IMR-90 (cell line): ENCODE measurements at regions not wholly inside any gene's neighbourhood (a gene's known extent, or its start where the extent isn't known, plus 50 kb on each side); places are given as distances from the start of the nearest gene placed in this dataset.

Experiments
- ATAC-seq: fragments of 200-7000 bp; cut with Tn5 transposase; 2 replicates; pipeline ENCODE4 v1.9.1; 2020; ENCODE audit warnings: low read depth, mild to moderate bottlenecking, moderate library complexity
- BruUV-seq: library from RNA; stranded (reverse); fragments of 400-500 nt; replicated peaks from 2 replicates; lab custom pipeline; 2021; lab: Mats Ljungman, UMichigan
- CTCF ChIA-PET: fragments of 300-600 bp; formaldehyde crosslinking; extraction: SDS; loops from one replicate; lab custom pipeline; 2021; ENCODE audit warnings: antibody characterized with exemption; lab: Yijun Ruan, JAX
- POLR2A ChIA-PET: fragments of 300-600 bp; sonication (Branson Sonifier 250); formaldehyde crosslinking; loops from one replicate; lab custom pipeline; 2022; ENCODE audit warnings: antibody characterized with exemption; ENCODE audit not compliant: unreplicated experiment; lab: Charles Lee
- DNase-seq: peaks from one replicate; pipeline ENCODE4 v3.0.0; 2013
- H2AFZ ChIP-seq: replicated peaks from 2 replicates; pipeline ENCODE3; 2013; ENCODE audit warnings: low read length, mild to moderate bottlenecking; ENCODE audit not compliant: poor library complexity
- H2AK5ac ChIP-seq: 2 replicates; pipeline ENCODE4 v1.6.1; 2013; ENCODE audit warnings: low read depth, low read length, inconsistent platforms
- H2AK9ac ChIP-seq: replicated peaks from 2 replicates; pipeline ENCODE3; 2013; ENCODE audit warnings: mild to moderate bottlenecking, low read depth, low read length, moderate library complexity; ENCODE audit not compliant: poor library complexity
- H2BK120ac ChIP-seq: 2 replicates; pipeline ENCODE4 v1.6.1; 2013; ENCODE audit warnings: low read depth, low read length, inconsistent platforms
- H2BK15ac ChIP-seq: 3 replicates; pipeline ENCODE4 v1.6.1; 2013; ENCODE audit warnings: low read depth, low read length, inconsistent platforms
- H2BK20ac ChIP-seq: 2 replicates; pipeline ENCODE4 v1.6.1; 2013; ENCODE audit warnings: low read depth, mild to moderate bottlenecking, inconsistent platforms, low read length, moderate library complexity
- H2BK5ac ChIP-seq: 2 replicates; pipeline ENCODE4 v1.6.1; 2013; ENCODE audit warnings: mild to moderate bottlenecking, low read depth, low read length, inconsistent platforms; ENCODE audit not compliant: poor library complexity, severe bottlenecking
- H3K14ac ChIP-seq: replicated peaks from 2 replicates; pipeline ENCODE4 v1.6.1; 2013; ENCODE audit warnings: low read depth, low read length, inconsistent platforms
- H3K18ac ChIP-seq: 2 replicates; pipeline ENCODE4 v1.6.1; 2013; ENCODE audit warnings: low read depth, low read length, control low read depth
- H3K23ac ChIP-seq: 2 replicates; pipeline ENCODE4 v1.6.1; 2013; ENCODE audit warnings: low read depth, low read length, inconsistent platforms
- H3K27ac ChIP-seq: 2 replicates; pipeline ENCODE4 v1.5.1; 2013; ENCODE audit warnings: mild to moderate bottlenecking, control low read depth, low read length; ENCODE audit not compliant: insufficient read depth
- H3K27me3 ChIP-seq: 2 replicates; pipeline ENCODE4 v1.6.1; 2013; ENCODE audit warnings: low read length; ENCODE audit not compliant: control insufficient read depth, insufficient read depth
- H3K36me3 ChIP-seq: 2 replicates; pipeline ENCODE4 v1.6.1; 2013; ENCODE audit warnings: low read length, mixed read lengths; ENCODE audit not compliant: control insufficient read depth, insufficient read depth
- H3K4ac ChIP-seq: 2 replicates; pipeline ENCODE4 v1.6.1; 2013; ENCODE audit warnings: low read depth, low read length, inconsistent platforms
- H3K4me1 ChIP-seq: 2 replicates; pipeline ENCODE4 v1.6.1; 2013; ENCODE audit warnings: low read length, mixed read lengths; ENCODE audit not compliant: control insufficient read depth, insufficient read depth
- H3K4me2 ChIP-seq: 2 replicates; pipeline ENCODE4 v1.6.1; 2013; ENCODE audit warnings: low read depth, mild to moderate bottlenecking, control low read depth, low read length, moderate library complexity
- H3K4me3 ChIP-seq: 2 replicates; pipeline ENCODE4 v1.5.1; 2013; ENCODE audit warnings: low read depth, mild to moderate bottlenecking, control low read depth, low read length, moderate library complexity; ENCODE audit not compliant: insufficient read depth
- H3K56ac ChIP-seq: 2 replicates; pipeline ENCODE4 v1.6.1; 2013; ENCODE audit warnings: low read length, inconsistent platforms; ENCODE audit not compliant: insufficient read depth; ENCODE audit errors: extremely low read depth
- H3K79me1 ChIP-seq, 2 experiments: 2 replicates each; pipeline ENCODE4 v1.6.1; 2013; ENCODE audit warnings: low read length in 2 of 2, inconsistent platforms in 1 of 2, low read depth in 1 of 2
- H3K9ac ChIP-seq: 2 replicates; pipeline ENCODE4 v1.6.1; 2013; ENCODE audit warnings: low read depth, low read length, control low read depth
- H3K9me1 ChIP-seq: 2 replicates; pipeline ENCODE4 v1.6.1; 2013; ENCODE audit warnings: low read length, inconsistent platforms; ENCODE audit not compliant: insufficient read depth
- H3K9me3 ChIP-seq: 2 replicates; pipeline ENCODE4 v1.6.1; 2013; ENCODE audit warnings: low read length; ENCODE audit not compliant: control insufficient read depth, insufficient read depth
- H4K20me1 ChIP-seq: 2 replicates; pipeline ENCODE4 v1.6.1; 2013; ENCODE audit warnings: low read length, inconsistent platforms; ENCODE audit not compliant: insufficient read depth
- H4K5ac ChIP-seq: 2 replicates; pipeline ENCODE4 v1.6.1; 2013; ENCODE audit warnings: mild to moderate bottlenecking, low read depth, low read length, control low read depth
- H4K8ac ChIP-seq, 2 experiments: 2 replicates each; pipeline ENCODE4 v1.6.1; 2013; ENCODE audit warnings: low read depth in 2 of 2, low read length in 2 of 2, control low read depth in 1 of 2, inconsistent platforms in 1 of 2
- H4K91ac ChIP-seq: 2 replicates; pipeline ENCODE4 v1.6.1; 2013; ENCODE audit warnings: low read depth, low read length, inconsistent platforms; ENCODE audit not compliant: insufficient read depth
- CEBPB ChIP-seq: IDR thresholded peaks from 2 replicates; pipeline ENCODE4 v1.6.1; 2012; ENCODE audit warnings: low read depth, low read length, improper control_type of control experiment
- FOS ChIP-seq: fragments of 150-350 bp; IDR thresholded peaks from 2 replicates; pipeline ENCODE4 v1.6.1; 2016; ENCODE audit warnings: low read depth, low read length
- MAZ ChIP-seq: IDR thresholded peaks from 2 replicates; pipeline ENCODE4 v1.6.1; 2012; ENCODE audit warnings: low read depth, mild to moderate bottlenecking, low read length, improper control_type of control experiment, moderate library complexity, borderline replicate concordance
- NFE2L2 ChIP-seq: fragments of 150-350 bp; IDR thresholded peaks from 2 replicates; pipeline ENCODE4 v1.6.1; 2016; ENCODE audit warnings: low read depth, mild to moderate bottlenecking, low read length
- POLR2A ChIP-seq: IDR thresholded peaks from 2 replicates; pipeline ENCODE4 v1.6.1; 2012; ENCODE audit warnings: mild to moderate bottlenecking, low read depth, low read length
- RCOR1 ChIP-seq: IDR thresholded peaks from 2 replicates; pipeline ENCODE4 v1.6.1; 2012; ENCODE audit warnings: mild to moderate bottlenecking, low read length, improper control_type of control experiment; ENCODE audit not compliant: insufficient replicate concordance
- WGBS, 2 experiments: methylation state at CpG; one replicate each; pipeline versions ENCODE4 v1.1.5 to v1.1.7; 2013; ENCODE audit warnings: missing lambda C conversion rate in 2 of 2; ENCODE audit not compliant: insufficient read length in 1 of 2; ENCODE audit errors: extremely low coverage in 2 of 2; 5-methylcytosine and 5-hydroxymethylcytosine counted together
- dilution Hi-C: fragments of 300-500 bp; cut with HindIII; formaldehyde crosslinking; loops from one replicate; pipeline ENCODE4 v1.14.3; 2018; ENCODE audit warnings: low sequenced_read_pairs; ENCODE audit not compliant: unreplicated experiment
- in situ Hi-C: fragments of 300-500 bp; cut with MboI; formaldehyde crosslinking; loops from 3 replicates; pipeline ENCODE4 v1.14.3; 2019; ENCODE audit warnings: low sequenced_read_pairs, inconsistent platforms, mixed read lengths
- intact Hi-C: fragments of 100-400 bp; cut with micrococcal nuclease; formaldehyde crosslinking; loops from 2 replicates; pipeline ENCODE4 v1.10.0; 2022

GRCh38 chr4:3708611-3709010 lies 57.6 kb upstream of the ADRA2C start:
- H4K5ac ChIP-seq: no peak overlapping the region
- TF ChIP-seq POLR2A: no peak
- no peak for TF ChIP-seq CEBPB
- TF ChIP-seq MAZ: no peak
- no peak for TF ChIP-seq FOS
- no peak for TF ChIP-seq RCOR1
- no peak for TF ChIP-seq NFE2L2
- H3K4me2 ChIP-seq: no peak overlapping the region
- ATAC-seq (no peak), DNase-seq (no peak)
- H3K4me3 ChIP-seq: no peak overlapping the region
- no peak overlapping the region for H4K8ac ChIP-seq
- 63% methylated on average over 3 of the region's 8 CpGs; no CpG with 5 or more reads in 1 of the 2 experiments for WGBS, 2 experiments
- no peak overlapping the region for H2AK5ac ChIP-seq
- no peak overlapping the region for H3K9ac ChIP-seq
- no peak overlapping the region for H2AFZ ChIP-seq
- no peak overlapping the region for H2BK20ac ChIP-seq
- H3K9me3 ChIP-seq: no peaks in the 10 kb centered on the region
- no peak overlapping the region for H3K4ac ChIP-seq
- no peak overlapping the region for H2BK5ac ChIP-seq
- no peaks in the 10 kb centered on the region for H3K36me3 ChIP-seq
- no peak overlapping the region for H2BK15ac ChIP-seq
- in situ Hi-C loops (no loop called here), dilution Hi-C loops (no loop called here), intact Hi-C loops (no loop called here)
- ChIA-PET CTCF (no interaction called here), POLR2A (no interaction called here)
- H3K27me3 ChIP-seq: peaks cover 37% of the 10 kb centered on the region
- H4K20me1 ChIP-seq: no peaks in the 10 kb centered on the region
- no peaks in the 10 kb centered on the region for H3K4me1 ChIP-seq
- no peak overlapping the region for H3K14ac ChIP-seq
- no peak overlapping the region for H4K91ac ChIP-seq
- H2AK9ac ChIP-seq: no peak overlapping the region
- H3K56ac ChIP-seq: no peak overlapping the region
- H3K79me1 ChIP-seq: no peaks in the 10 kb centered on the region
- H3K23ac ChIP-seq: no peak overlapping the region
- BruUV-seq: no TSS peak
- no peak overlapping the region for H3K18ac ChIP-seq
- H2BK120ac ChIP-seq: no peak overlapping the region
- H3K9me1 ChIP-seq: no peaks in the 10 kb centered on the region
- no peak overlapping the region for H3K27ac ChIP-seq
